A673 (cell line): ENCODE measurements at regions not wholly inside any gene's neighbourhood (a gene's known extent, or its start where the extent isn't known, plus 50 kb on each side); places are given as distances from the start of the nearest gene placed in this dataset.

Experiments
- CTCF ChIP-seq: fragments of 300-800, 200-600 bp; sonication (generic); conservative IDR thresholded peaks from 2 replicates; pipeline ENCODE4 v1.5.1; 2017; ENCODE audit warnings: low read depth, mild to moderate bottlenecking, antibody characterized with exemption, low read length, moderate library complexity, mixed read lengths
- EZH2 ChIP-seq: fragments of 200-600 bp; sonication (generic); IDR thresholded peaks from 2 replicates; pipeline ENCODE4 v1.6.1; 2017; ENCODE audit warnings: borderline replicate concordance, low read depth, mild to moderate bottlenecking, mixed read lengths, antibody characterized with exemption, low read length; ENCODE audit not compliant: poor library complexity, severe bottlenecking

- TF ChIP-seq CTCF (no peak), EZH2 (no peak)
Measured at GRCh38 chr3:139737682-139738361, 60.0 kb upstream of the NMNAT3 start.
